Suprapubic skin (tissue), 4 donors: ENCODE measurements at regions not wholly inside any gene's neighbourhood (a gene's known extent, or its start where the extent isn't known, plus 50 kb on each side); places are given as distances from the start of the nearest gene placed in this dataset.

Experiments used
- DNase-seq, 2 donors: peaks; one replicate each; pipeline ENCODE4 v3.0.0-alpha.2; 2019; ENCODE audit warnings: low spot score in 2 of 2
- H3K27ac ChIP-seq: fragments of 200-600 bp; sonication (generic); one replicate; pipeline ENCODE4 v1.5.1; 2019
- H3K27me3 ChIP-seq: fragments of 200-600 bp; sonication (generic); one replicate; pipeline ENCODE4 v1.5.1; 2019
- H3K36me3 ChIP-seq: fragments of 200-600 bp; sonication (generic); one replicate; pipeline ENCODE4 v1.5.1; 2019
- H3K4me1 ChIP-seq: fragments of 200-600 bp; sonication (generic); one replicate; pipeline ENCODE4 v1.5.1; 2019
- H3K4me3 ChIP-seq: fragments of 200-600 bp; sonication (generic); one replicate; pipeline ENCODE4 v1.5.1; 2019; ENCODE audit warnings: mild to moderate bottlenecking
- H3K9me3 ChIP-seq: fragments of 200-600 bp; sonication (generic); one replicate; pipeline ENCODE4 v1.5.1; 2019
- EP300 ChIP-seq: sonication (generic); formaldehyde crosslinking; IDR thresholded peaks from one replicate; pipeline ENCODE4 v1.6.1; 2017; ENCODE audit warnings: antibody characterized with exemption
- POLR2A ChIP-seq, 2 donors: fragments of 450-650 bp; IDR thresholded peaks; one replicate each; pipeline ENCODE4 v1.6.1; 2017; ENCODE audit warnings: antibody characterized with exemption in 2 of 2, mild to moderate bottlenecking in 2 of 2, moderate library complexity in 2 of 2
- POLR2AphosphoS5 ChIP-seq, 3 donors: sonication (generic); formaldehyde crosslinking; IDR thresholded peaks; one replicate each; pipeline ENCODE4 v1.6.1; 2017; ENCODE audit warnings: antibody characterized with exemption in 3 of 3
- WGBS: methylation state at CpG from one replicate; pipeline ENCODE4 v1.1.5; 2018; 5-methylcytosine and 5-hydroxymethylcytosine counted together
- TF ChIP-seq, protein P1 (sequence below), 2 donors: fragments of 200-600 bp in 1 of 2; fragments of 450-650 bp in 1 of 2; sonication (generic) in 1 of 2; IDR thresholded peaks; one replicate each; pipeline ENCODE4 v1.5.1; 2016 to 2019; ENCODE audit warnings: antibody characterized with exemption in 2 of 2, mild to moderate bottlenecking in 1 of 2, moderate library complexity in 1 of 2

DNA sequence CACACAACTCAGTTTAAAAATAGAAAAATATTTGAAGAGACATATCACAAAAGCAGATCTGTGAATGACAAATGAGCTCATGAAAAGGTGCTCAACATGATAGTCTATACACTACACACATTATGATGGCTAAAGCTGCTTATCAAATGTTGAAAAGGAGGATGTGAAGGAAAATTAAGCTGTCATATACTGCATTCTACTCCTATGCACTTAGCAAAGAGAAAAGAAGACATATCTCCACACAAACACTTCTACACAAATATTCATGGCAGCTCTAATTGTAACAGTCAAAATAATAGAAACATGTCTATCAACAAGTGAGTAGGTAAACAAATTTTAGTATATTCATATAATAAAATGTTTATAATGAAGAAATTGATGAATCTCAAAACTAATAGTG, 540.5 kb downstream of the PLOD2 start:
- no peaks in the 10 kb centered on the region for H3K4me1 ChIP-seq
- no peak overlapping the region for H3K27ac ChIP-seq
- H3K9me3 ChIP-seq: no peaks in the 10 kb centered on the region
- H3K36me3 ChIP-seq: no peaks in the 10 kb centered on the region
- DNase-seq: no peak
- H3K4me3 ChIP-seq: no peak overlapping the region
- H3K27me3 ChIP-seq: no peaks in the 10 kb centered on the region
- TF ChIP-seq EP300: no peak
- TF ChIP-seq POLR2AphosphoS5 (IDR thresholded peaks at IDR 0.05): no peak
- no peak for TF ChIP-seq POLR2A (IDR thresholded peaks at IDR 0.05)
- TF ChIP-seq, protein P1, sequence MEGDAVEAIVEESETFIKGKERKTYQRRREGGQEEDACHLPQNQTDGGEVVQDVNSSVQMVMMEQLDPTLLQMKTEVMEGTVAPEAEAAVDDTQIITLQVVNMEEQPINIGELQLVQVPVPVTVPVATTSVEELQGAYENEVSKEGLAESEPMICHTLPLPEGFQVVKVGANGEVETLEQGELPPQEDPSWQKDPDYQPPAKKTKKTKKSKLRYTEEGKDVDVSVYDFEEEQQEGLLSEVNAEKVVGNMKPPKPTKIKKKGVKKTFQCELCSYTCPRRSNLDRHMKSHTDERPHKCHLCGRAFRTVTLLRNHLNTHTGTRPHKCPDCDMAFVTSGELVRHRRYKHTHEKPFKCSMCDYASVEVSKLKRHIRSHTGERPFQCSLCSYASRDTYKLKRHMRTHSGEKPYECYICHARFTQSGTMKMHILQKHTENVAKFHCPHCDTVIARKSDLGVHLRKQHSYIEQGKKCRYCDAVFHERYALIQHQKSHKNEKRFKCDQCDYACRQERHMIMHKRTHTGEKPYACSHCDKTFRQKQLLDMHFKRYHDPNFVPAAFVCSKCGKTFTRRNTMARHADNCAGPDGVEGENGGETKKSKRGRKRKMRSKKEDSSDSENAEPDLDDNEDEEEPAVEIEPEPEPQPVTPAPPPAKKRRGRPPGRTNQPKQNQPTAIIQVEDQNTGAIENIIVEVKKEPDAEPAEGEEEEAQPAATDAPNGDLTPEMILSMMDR (IDR thresholded peaks at IDR 0.05): no peak

DNA sequence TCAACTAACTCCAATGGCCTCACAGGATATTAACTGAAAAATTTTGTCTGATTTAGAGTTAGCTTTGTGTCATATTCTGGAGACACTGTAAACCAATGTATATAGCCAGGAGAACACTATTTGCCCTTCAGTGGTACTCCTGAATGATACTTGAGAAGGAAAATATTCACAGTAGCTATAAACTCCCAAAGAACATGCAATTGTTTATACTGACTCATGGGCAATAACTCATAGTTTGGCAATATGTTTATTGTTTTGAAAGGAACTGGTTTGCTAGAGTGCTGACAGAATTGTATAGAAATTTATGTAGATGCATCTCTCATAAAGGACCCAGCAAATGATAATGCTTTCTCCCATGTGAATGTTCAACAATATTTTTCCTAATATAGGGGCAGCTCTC, 537.6 kb downstream of the PLOD2 start:
- Histone ChIP-seq H3K9me3 (no peaks in the 10 kb centered on the region), H3K36me3 (no peaks in the 10 kb centered on the region), H3K27me3 (no peaks in the 10 kb centered on the region), H3K4me1 (no peaks in the 10 kb centered on the region), H3K27ac (no peak overlapping the region), H3K4me3 (no peak overlapping the region)
- DNase-seq: no peak
- TF ChIP-seq, protein P1 (IDR thresholded peaks at IDR 0.05): no peak
- TF ChIP-seq POLR2A (IDR thresholded peaks at IDR 0.05) (no peak), POLR2AphosphoS5 (IDR thresholded peaks at IDR 0.05) (no peak), EP300 (no peak)

GRCh38 chr3:145628211-145628610, 532.8 kb downstream of the PLOD2 start:
- TF ChIP-seq POLR2AphosphoS5 (IDR thresholded peaks at IDR 0.05): no peak
- TF ChIP-seq, protein P1 (IDR thresholded peaks at IDR 0.05): no peak
- no peak for TF ChIP-seq POLR2A (IDR thresholded peaks at IDR 0.05)
- no peak for TF ChIP-seq EP300
- Histone ChIP-seq H3K27me3 (no peaks in the 10 kb centered on the region), H3K9me3 (no peaks in the 10 kb centered on the region), H3K27ac (no peak overlapping the region), H3K36me3 (no peaks in the 10 kb centered on the region), H3K4me3 (no peak overlapping the region), H3K4me1 (no peaks in the 10 kb centered on the region)
- no peak for DNase-seq

DNA sequence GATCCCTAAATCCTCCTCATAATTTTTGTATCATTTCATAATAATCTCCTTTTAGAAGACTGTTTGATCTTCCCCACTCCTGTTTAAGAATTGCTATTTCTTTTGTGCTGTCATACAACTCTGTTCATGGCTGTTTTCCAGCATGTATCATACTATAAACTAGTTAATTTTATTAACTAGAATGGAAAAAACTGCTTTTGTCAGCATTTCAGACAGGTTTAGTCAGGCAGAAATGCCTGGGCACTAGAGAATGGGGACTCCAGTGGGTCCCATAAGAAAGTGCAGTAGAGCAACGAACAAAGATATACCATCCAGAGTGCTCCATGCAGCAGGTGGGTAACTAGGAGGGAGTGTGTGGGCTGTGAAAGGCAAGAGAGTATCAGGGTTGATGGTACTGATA, 523.9 kb downstream of the PLOD2 start:
- H3K4me3 ChIP-seq: no peak overlapping the region
- no peaks in the 10 kb centered on the region for H3K4me1 ChIP-seq
- no peaks in the 10 kb centered on the region for H3K36me3 ChIP-seq
- H3K27ac ChIP-seq: no peak overlapping the region
- DNase-seq: no peak
- H3K9me3 ChIP-seq: no peaks in the 10 kb centered on the region
- H3K27me3 ChIP-seq: no peaks in the 10 kb centered on the region
- 74% methylated on average over 1 of the region's 1 CpG for WGBS
- TF ChIP-seq POLR2A (IDR thresholded peaks at IDR 0.05): no peak
- TF ChIP-seq EP300: no peak
- no peak for TF ChIP-seq POLR2AphosphoS5 (IDR thresholded peaks at IDR 0.05)
- TF ChIP-seq, protein P1 (IDR thresholded peaks at IDR 0.05): no peak

- TF ChIP-seq, protein P1 (IDR thresholded peaks at IDR 0.05): no peak
- no peak for TF ChIP-seq POLR2A (IDR thresholded peaks at IDR 0.05)
- TF ChIP-seq POLR2AphosphoS5 (IDR thresholded peaks at IDR 0.05): no peak
- no peak for TF ChIP-seq EP300
- H3K9me3 ChIP-seq: no peaks in the 10 kb centered on the region
- whole genome bisulfite sequencing: 69% methylated on average over 4 of the region's 4 CpGs
Observed at GRCh38 chr3:145639003-145639606, 521.9 kb downstream of the PLOD2 start.

More at GRCh38 chr3:145639003-145639606, 521.9 kb downstream of the PLOD2 start:
- H3K36me3 ChIP-seq: no peaks in the 10 kb centered on the region
- H3K4me1 ChIP-seq: no peaks in the 10 kb centered on the region
- no peak for DNase-seq
- no peaks in the 10 kb centered on the region for H3K27me3 ChIP-seq
- H3K27ac ChIP-seq: no peak overlapping the region
- H3K4me3 ChIP-seq: no peak overlapping the region
